C4-2B (cell line): ENCODE measurements at regions not wholly inside any gene's neighbourhood (a gene's known extent, or its start where the extent isn't known, plus 50 kb on each side); places are given as distances from the start of the nearest gene placed in this dataset.

Source experiments
- CTCF ChIP-seq: fragments of 450-650 bp; conservative IDR thresholded peaks from 2 replicates; pipeline ENCODE4 v1.5.1; 2017; ENCODE audit warnings: mild to moderate bottlenecking
- ZFX ChIP-seq: fragments of 450-650 bp; IDR thresholded peaks from 2 replicates; pipeline ENCODE4 v1.6.1; 2017

- no peak for TF ChIP-seq CTCF
- no peak for TF ChIP-seq ZFX
These were observed 660.9 kb upstream of the MGAT4C start for GRCh38 chr12:86917121-86917520.
